ENCODE measurements at regions not wholly inside any gene's neighbourhood (a gene's known extent, or its start where the extent isn't known, plus 50 kb on each side); places are given as distances from the start of the nearest gene placed in this dataset.

- DNase-seq (ENCODE audit: low read depth, low spot score) = no peak
- no peak overlapping the region for H3K4me3 ChIP-seq (ENCODE audit: low read length)
Measured at GRCh38 chr2:19754907-19755306, 146.9 kb downstream of the TTC32 start.

GRCh38 chr2:19753818-19754217 lies 148.0 kb downstream of the TTC32 start:
- no peak overlapping the region for H3K4me3 ChIP-seq (ENCODE audit: low read length)
- no peak for DNase-seq (ENCODE audit: low read depth, low spot score)

- DNase-seq (ENCODE audit: low read depth, low spot score) = no peak
- H3K4me3 ChIP-seq (ENCODE audit: low read length) = no peak overlapping the region
Measured at GRCh38 chr2:19753314-19753713, 148.5 kb downstream of the TTC32 start.

GRCh38 chr2:19752500-19752899 lies 149.3 kb downstream of the TTC32 start:
- DNase-seq (ENCODE audit: low read depth, low spot score) = no peak
- H3K4me3 ChIP-seq (ENCODE audit: low read length) = no peak overlapping the region

GRCh38 chr2:19751631-19752030 lies 150.2 kb downstream of the TTC32 start:
- DNase-seq (ENCODE audit: low read depth, low spot score) = no peak
- H3K4me3 ChIP-seq (ENCODE audit: low read length) = no peak overlapping the region

- DNase-seq (ENCODE audit: low read depth, low spot score) = no peak
Measured at GRCh38 chr2:19750136-19750535, 151.6 kb downstream of the TTC32 start.

GRCh38 chr2:19749507-19749836 lies 152.3 kb downstream of the TTC32 start:
- DNase-seq (ENCODE audit: low read depth, low spot score) = no peak
- no peak overlapping the region for H3K4me3 ChIP-seq (ENCODE audit: low read length)

More at GRCh38 chr2:19750136-19750535, 151.6 kb downstream of the TTC32 start:
- H3K4me3 ChIP-seq (ENCODE audit: low read length) = no peak overlapping the region

- no peak overlapping the region for H3K4me3 ChIP-seq (ENCODE audit: low read length)
- no peak for DNase-seq (ENCODE audit: low read depth, low spot score)
Measured at GRCh38 chr2:19748711-19749506, 152.9 kb downstream of the TTC32 start.

GRCh38 chr2:19748073-19748375 lies 153.8 kb downstream of the TTC32 start:
- DNase-seq (ENCODE audit: low read depth, low spot score) = no peak
- no peak overlapping the region for H3K4me3 ChIP-seq (ENCODE audit: low read length)

- H3K4me3 ChIP-seq (ENCODE audit: low read length) = no peak overlapping the region
Measured at GRCh38 chr2:19747310-19748072, 154.3 kb downstream of the TTC32 start.

GRCh38 chr2:19746611-19747309 lies 155.0 kb downstream of the TTC32 start:
- DNase-seq (ENCODE audit: low read depth, low spot score) = no peak
- no peak overlapping the region for H3K4me3 ChIP-seq (ENCODE audit: low read length)

More at GRCh38 chr2:19747310-19748072, 154.3 kb downstream of the TTC32 start:
- DNase-seq (ENCODE audit: low read depth, low spot score) = no peak

- H3K4me3 ChIP-seq (ENCODE audit: low read length) = no peak overlapping the region
- DNase-seq (ENCODE audit: low read depth, low spot score) = no peak
Measured at GRCh38 chr2:19746137-19746600, 155.6 kb downstream of the TTC32 start.

- no peak overlapping the region for H3K4me3 ChIP-seq (ENCODE audit: low read length)
- no peak for DNase-seq (ENCODE audit: low read depth, low spot score)
Measured at GRCh38 chr2:19745318-19746136, 156.3 kb downstream of the TTC32 start.

GRCh38 chr2:19744456-19745199 lies 157.2 kb downstream of the TTC32 start:
- no peak overlapping the region for H3K4me3 ChIP-seq (ENCODE audit: low read length)
- no peak for DNase-seq (ENCODE audit: low read depth, low spot score)

- no peak for DNase-seq (ENCODE audit: low read depth, low spot score)
- H3K4me3 ChIP-seq (ENCODE audit: low read length) = no peak overlapping the region
Measured at GRCh38 chr2:19743641-19744040, 158.1 kb downstream of the TTC32 start.

GRCh38 chr2:19742872-19743271 lies 158.9 kb downstream of the TTC32 start:
- H3K4me3 ChIP-seq (ENCODE audit: low read length) = no peak overlapping the region
- no peak for DNase-seq (ENCODE audit: low read depth, low spot score)

- DNase-seq (ENCODE audit: low read depth, low spot score) = no peak
- no peak overlapping the region for H3K4me3 ChIP-seq (ENCODE audit: low read length)
Measured at GRCh38 chr2:19739256-19739655, 162.5 kb downstream of the TTC32 start.

- no peak for DNase-seq (ENCODE audit: low read depth, low spot score)
- H3K4me3 ChIP-seq (ENCODE audit: low read length) = no peak overlapping the region
Measured at GRCh38 chr2:19738707-19739106, 163.1 kb downstream of the TTC32 start.
